NB4 (cell line): ENCODE measurements at regions not wholly inside any gene's neighbourhood (a gene's known extent, or its start where the extent isn't known, plus 50 kb on each side); places are given as distances from the start of the nearest gene placed in this dataset.

Source experiments
- DNase-seq: peaks from one replicate; pipeline ENCODE4 v3.0.0; 2010; ENCODE audit warnings: low read depth
- H3K4me3 ChIP-seq: one replicate; pipeline ENCODE4 v1.5.1; 2011; ENCODE audit warnings: mild to moderate bottlenecking, low read depth, low read length, moderate library complexity
- MYC ChIP-seq: IDR thresholded peaks from 2 replicates; pipeline ENCODE4 v1.6.1; 2011; ENCODE audit warnings: low read depth, low read length
- POLR2A ChIP-seq: IDR thresholded peaks from 2 replicates; pipeline ENCODE4 v1.6.1; 2011; ENCODE audit warnings: mild to moderate bottlenecking; ENCODE audit not compliant: insufficient read length; ENCODE audit errors: extremely low read depth
- TF ChIP-seq, protein P1 (sequence below): IDR thresholded peaks from one replicate; pipeline ENCODE4 v1.5.1; 2012; ENCODE audit warnings: low read depth, low read length
- TF ChIP-seq, protein P2 (sequence below): IDR thresholded peaks from 2 replicates; pipeline ENCODE4 v1.6.1; 2011; ENCODE audit warnings: low read depth, low read length

DNA sequence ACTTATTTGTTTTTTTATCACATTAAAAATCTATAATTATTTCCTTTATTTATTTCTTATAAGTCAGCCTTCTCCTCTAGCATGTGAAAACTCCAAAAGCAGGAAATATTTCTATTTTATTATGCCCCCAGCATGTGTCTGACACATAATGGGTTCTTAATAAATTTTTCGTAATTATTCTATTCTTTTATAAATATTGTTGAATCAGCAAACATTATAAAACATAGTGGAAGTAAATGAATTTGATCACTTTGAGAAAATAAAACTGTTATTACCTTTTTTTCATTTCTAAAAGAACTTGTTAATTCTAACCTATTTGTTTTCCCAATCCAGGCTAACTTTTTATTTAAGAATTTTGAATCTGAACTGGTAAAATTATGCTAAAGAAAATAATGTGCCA, 509.1 kb upstream of the PCDH15 start:
- TF ChIP-seq POLR2A (no peak), MYC (no peak)
- TF ChIP-seq, protein P1, sequence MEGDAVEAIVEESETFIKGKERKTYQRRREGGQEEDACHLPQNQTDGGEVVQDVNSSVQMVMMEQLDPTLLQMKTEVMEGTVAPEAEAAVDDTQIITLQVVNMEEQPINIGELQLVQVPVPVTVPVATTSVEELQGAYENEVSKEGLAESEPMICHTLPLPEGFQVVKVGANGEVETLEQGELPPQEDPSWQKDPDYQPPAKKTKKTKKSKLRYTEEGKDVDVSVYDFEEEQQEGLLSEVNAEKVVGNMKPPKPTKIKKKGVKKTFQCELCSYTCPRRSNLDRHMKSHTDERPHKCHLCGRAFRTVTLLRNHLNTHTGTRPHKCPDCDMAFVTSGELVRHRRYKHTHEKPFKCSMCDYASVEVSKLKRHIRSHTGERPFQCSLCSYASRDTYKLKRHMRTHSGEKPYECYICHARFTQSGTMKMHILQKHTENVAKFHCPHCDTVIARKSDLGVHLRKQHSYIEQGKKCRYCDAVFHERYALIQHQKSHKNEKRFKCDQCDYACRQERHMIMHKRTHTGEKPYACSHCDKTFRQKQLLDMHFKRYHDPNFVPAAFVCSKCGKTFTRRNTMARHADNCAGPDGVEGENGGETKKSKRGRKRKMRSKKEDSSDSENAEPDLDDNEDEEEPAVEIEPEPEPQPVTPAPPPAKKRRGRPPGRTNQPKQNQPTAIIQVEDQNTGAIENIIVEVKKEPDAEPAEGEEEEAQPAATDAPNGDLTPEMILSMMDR: no peak
- TF ChIP-seq, protein P2, sequence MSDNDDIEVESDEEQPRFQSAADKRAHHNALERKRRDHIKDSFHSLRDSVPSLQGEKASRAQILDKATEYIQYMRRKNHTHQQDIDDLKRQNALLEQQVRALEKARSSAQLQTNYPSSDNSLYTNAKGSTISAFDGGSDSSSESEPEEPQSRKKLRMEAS: no peak
- DNase-seq: no peak
- H3K4me3 ChIP-seq: no peak overlapping the region

DNA sequence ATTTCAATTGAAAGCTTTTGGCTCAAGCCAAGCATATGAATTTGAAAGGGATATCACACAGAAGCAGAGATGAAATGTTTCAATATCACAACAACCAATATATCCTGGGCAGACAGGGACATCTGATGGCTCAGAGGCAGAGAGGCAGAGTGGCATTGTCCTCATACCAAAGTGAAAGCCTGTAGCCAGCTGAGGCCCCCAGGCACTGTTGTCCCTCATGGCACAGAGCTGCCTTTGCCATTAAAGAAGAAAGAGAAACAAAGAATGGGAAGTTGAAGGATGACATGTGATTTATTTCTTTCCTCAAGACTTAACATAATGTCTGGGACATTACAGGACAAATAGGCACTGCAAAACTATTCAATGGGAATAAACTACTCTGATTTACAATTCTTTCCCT, 504.3 kb upstream of the PCDH15 start:
- TF ChIP-seq POLR2A (no peak), MYC (no peak)
- TF ChIP-seq, protein P1: no peak
- TF ChIP-seq, protein P2: no peak
- DNase-seq: no peak
- no peak overlapping the region for H3K4me3 ChIP-seq

DNA sequence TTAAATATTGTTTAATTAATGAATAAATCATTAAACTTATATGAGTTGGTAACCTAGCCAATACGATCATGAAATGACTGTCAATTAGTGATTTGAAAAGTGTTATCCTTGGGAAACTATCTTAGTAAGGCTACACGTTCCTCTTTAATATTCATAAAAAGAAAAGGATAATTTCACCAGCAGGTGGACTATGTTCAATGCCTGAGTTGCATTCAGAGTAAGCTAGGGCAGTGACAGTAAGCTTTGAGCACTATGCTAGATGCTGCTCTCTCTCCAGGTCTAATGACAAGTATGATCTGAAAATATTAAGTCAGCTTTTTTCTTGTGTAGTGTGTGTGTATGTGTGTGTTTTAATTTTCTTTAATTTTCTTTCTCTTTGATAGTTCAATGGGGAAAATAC, 486.3 kb upstream of the PCDH15 start:
- TF ChIP-seq POLR2A: no peak
- TF ChIP-seq, protein P1: no peak
- TF ChIP-seq, protein P2: no peak
- TF ChIP-seq MYC: no peak
- peak; percentile 7 for DNase-seq
- H3K4me3 ChIP-seq: no peak overlapping the region

- no peak overlapping the region for H3K4me3 ChIP-seq
- TF ChIP-seq, protein P1: no peak
- TF ChIP-seq, protein P2: no peak
- TF ChIP-seq POLR2A: no peak
- no peak for TF ChIP-seq MYC
- DNase-seq: no peak
These were observed 482.0 kb upstream of the PCDH15 start for GRCh38 chr10:55283031-55283430.

DNA sequence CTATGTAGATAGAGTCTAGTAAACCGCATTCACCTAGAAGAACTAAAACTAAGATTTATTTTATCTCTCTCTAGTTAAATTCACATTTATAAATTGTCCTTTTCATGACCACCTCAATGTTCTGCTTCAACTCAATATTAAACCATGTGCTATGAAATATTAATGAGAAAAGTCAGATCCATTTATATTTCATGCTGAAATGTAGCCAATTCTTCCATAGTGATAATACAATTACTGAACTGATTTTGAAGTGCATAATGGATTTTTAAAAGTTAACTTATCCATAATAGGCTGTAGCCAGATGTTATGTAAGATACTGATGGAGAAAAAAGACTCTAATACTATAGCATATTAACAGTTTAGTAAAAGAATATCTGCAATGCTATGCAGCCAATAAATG, 479.7 kb upstream of the PCDH15 start:
- DNase-seq: no peak
- no peak overlapping the region for H3K4me3 ChIP-seq
- TF ChIP-seq, protein P1: no peak
- no peak for TF ChIP-seq POLR2A
- no peak for TF ChIP-seq MYC

DNA sequence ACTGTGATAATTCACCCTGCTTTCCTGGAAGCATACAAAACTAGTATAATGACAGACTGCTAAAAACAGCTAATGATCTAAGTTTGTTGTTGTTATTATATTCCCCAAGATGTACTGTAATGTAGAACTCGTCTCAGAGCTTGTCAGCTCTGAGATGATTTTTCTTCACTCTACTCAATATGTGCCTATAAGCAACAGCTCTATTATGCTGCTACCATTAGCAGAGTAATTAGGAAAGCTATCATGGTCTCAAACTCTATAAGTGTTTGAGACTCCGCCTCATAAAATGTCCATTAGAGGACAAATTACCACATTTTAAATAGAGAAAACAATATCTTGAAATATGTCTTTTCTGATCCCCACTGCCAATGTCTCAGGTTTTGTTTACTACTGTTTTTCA, 476.5 kb upstream of the PCDH15 start:
- TF ChIP-seq, protein P1: no peak
- TF ChIP-seq MYC (no peak), POLR2A (no peak)
- TF ChIP-seq, protein P2: no peak
- H3K4me3 ChIP-seq: no peak overlapping the region
- no peak for DNase-seq
